WTC11 (cell line): ENCODE measurements at regions not wholly inside any gene's neighbourhood (a gene's known extent, or its start where the extent isn't known, plus 50 kb on each side); places are given as distances from the start of the nearest gene placed in this dataset.

ENCODE experiments used
- ELF4 ChIP-seq: sonication (generic); formaldehyde crosslinking; IDR thresholded peaks from 2 replicates; pipeline ENCODE4 v1.8.1; 2022; ENCODE audit warnings: low read depth, mild to moderate bottlenecking, moderate library complexity, missing genetic modification reagents
- NR1H2 ChIP-seq: sonication (generic); formaldehyde crosslinking; IDR thresholded peaks from 2 replicates; pipeline ENCODE4 v1.9.0; 2021; ENCODE audit warnings: mild to moderate bottlenecking, moderate library complexity, missing genetic modification reagents
- NR3C1 ChIP-seq: sonication (generic); formaldehyde crosslinking; conservative IDR thresholded peaks from 2 replicates; pipeline ENCODE4 v1.8.1; 2023; ENCODE audit warnings: low read depth, mild to moderate bottlenecking, missing genetic modification reagents
- RORB ChIP-seq: fragments of 250-450 bp; sonication (Bioruptor Pico); IDR thresholded peaks from 2 replicates; pipeline ENCODE4 v1.9.0; 2021; ENCODE audit warnings: mild to moderate bottlenecking
- SMAD3 ChIP-seq: sonication (generic); formaldehyde crosslinking; IDR thresholded peaks from 2 replicates; pipeline ENCODE4 v1.8.0; 2022; ENCODE audit warnings: missing genetic modification reagents, mild to moderate bottlenecking, borderline replicate concordance
- ZNF121 ChIP-seq: sonication (generic); formaldehyde crosslinking; IDR thresholded peaks from 2 replicates; pipeline ENCODE4 v1.8.0; 2023; ENCODE audit warnings: missing genetic modification reagents
- ZNF263 ChIP-seq: sonication (generic); formaldehyde crosslinking; IDR thresholded peaks from 2 replicates; pipeline ENCODE4 v1.8.1; 2022; ENCODE audit warnings: low read depth, mild to moderate bottlenecking, moderate library complexity, missing genetic modification reagents
- TF ChIP-seq, protein P1 (sequence below): fragments of 200-600 bp; IDR thresholded peaks from 2 replicates; pipeline ENCODE4 v1.8.0; 2022; ENCODE audit warnings: antibody characterized with exemption
- TF ChIP-seq, protein P2 (sequence below): sonication (generic); formaldehyde crosslinking; IDR thresholded peaks from 2 replicates; pipeline ENCODE4 v1.8.1; 2022; ENCODE audit warnings: missing genetic modification reagents, borderline replicate concordance
- TF ChIP-seq, protein P3 (sequence below): sonication (generic); formaldehyde crosslinking; IDR thresholded peaks from 2 replicates; pipeline ENCODE4 v1.8.0; 2022; ENCODE audit warnings: mild to moderate bottlenecking, missing genetic modification reagents
- TF ChIP-seq, protein P4 (sequence below): sonication (generic); formaldehyde crosslinking; IDR thresholded peaks from 2 replicates; pipeline ENCODE4 v1.8.0; 2022; ENCODE audit warnings: mild to moderate bottlenecking, missing genetic modification reagents
- TF ChIP-seq, protein P5 (sequence below): sonication (generic); formaldehyde crosslinking; IDR thresholded peaks from 2 replicates; pipeline ENCODE4 v1.8.1; 2022; ENCODE audit warnings: low read depth, missing genetic modification reagents, borderline replicate concordance
- TF ChIP-seq, protein P6 (sequence below): sonication (generic); formaldehyde crosslinking; IDR thresholded peaks from 2 replicates; pipeline ENCODE4 v1.8.1; 2023; ENCODE audit warnings: mild to moderate bottlenecking, missing genetic modification reagents, moderate library complexity
- TF ChIP-seq, protein P7 (sequence below): sonication (generic); formaldehyde crosslinking; conservative IDR thresholded peaks from 2 replicates; pipeline ENCODE4 v1.8.1; 2022; ENCODE audit warnings: mild to moderate bottlenecking, missing genetic modification reagents

DNA sequence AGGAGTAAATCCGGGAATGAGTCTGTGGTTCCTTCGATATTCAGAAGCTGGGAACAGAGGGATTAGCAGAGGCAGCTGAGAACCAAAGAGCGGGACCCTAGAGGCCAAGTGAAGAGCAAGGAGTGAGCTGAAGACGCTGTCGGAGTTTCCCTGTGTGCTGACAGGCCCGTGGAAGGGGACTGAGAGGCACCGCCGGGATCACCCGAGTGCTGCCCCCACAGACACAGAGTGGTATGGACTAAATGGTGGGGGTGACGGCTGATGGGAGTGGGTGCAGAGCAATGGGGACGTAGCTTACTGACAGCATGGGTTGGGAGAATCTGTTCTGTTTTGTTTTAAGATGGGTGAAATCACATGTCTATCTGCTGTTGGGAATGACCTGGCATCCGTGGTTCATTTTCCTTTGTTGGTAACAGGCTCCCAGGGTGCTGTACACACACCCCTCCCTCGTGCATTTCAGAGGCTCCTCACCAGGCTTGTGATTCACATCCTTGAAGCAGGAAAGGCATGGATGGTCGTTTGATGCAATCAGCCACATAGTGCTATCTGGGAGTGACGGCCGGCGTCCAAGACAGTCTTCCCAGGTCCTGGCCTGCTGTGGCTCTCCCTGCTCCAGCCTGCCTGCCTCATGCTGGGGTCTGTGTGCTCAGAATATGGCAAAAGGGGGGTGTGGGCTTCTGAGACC, 97.4 kb downstream of the THBS2 start:
- TF ChIP-seq NR1H2 (CRISPR knock-in tag) (no peak), ELF4 (CRISPR knock-in tag) (no peak), NR3C1 (CRISPR knock-in tag) (no peak), SMAD3 (CRISPR knock-in tag) (no peak), ZNF121 (CRISPR knock-in tag) (no peak), RORB (CRISPR knock-in tag) (no peak), ZNF263 (CRISPR knock-in tag) (no peak)
- TF ChIP-seq, protein P1, sequence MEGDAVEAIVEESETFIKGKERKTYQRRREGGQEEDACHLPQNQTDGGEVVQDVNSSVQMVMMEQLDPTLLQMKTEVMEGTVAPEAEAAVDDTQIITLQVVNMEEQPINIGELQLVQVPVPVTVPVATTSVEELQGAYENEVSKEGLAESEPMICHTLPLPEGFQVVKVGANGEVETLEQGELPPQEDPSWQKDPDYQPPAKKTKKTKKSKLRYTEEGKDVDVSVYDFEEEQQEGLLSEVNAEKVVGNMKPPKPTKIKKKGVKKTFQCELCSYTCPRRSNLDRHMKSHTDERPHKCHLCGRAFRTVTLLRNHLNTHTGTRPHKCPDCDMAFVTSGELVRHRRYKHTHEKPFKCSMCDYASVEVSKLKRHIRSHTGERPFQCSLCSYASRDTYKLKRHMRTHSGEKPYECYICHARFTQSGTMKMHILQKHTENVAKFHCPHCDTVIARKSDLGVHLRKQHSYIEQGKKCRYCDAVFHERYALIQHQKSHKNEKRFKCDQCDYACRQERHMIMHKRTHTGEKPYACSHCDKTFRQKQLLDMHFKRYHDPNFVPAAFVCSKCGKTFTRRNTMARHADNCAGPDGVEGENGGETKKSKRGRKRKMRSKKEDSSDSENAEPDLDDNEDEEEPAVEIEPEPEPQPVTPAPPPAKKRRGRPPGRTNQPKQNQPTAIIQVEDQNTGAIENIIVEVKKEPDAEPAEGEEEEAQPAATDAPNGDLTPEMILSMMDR, result no peak
- TF ChIP-seq, protein P2, sequence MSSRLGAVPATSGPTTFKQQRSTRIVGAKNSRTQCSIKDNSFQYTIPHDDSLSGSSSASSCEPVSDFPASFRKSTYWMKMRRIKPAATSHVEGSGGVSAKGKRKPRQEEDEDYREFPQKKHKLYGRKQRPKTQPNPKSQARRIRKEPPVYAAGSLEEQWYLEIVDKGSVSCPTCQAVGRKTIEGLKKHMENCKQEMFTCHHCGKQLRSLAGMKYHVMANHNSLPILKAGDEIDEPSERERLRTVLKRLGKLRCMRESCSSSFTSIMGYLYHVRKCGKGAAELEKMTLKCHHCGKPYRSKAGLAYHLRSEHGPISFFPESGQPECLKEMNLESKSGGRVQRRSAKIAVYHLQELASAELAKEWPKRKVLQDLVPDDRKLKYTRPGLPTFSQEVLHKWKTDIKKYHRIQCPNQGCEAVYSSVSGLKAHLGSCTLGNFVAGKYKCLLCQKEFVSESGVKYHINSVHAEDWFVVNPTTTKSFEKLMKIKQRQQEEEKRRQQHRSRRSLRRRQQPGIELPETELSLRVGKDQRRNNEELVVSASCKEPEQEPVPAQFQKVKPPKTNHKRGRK, result no peak
- TF ChIP-seq, protein P3, sequence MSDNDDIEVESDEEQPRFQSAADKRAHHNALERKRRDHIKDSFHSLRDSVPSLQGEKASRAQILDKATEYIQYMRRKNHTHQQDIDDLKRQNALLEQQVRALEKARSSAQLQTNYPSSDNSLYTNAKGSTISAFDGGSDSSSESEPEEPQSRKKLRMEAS (CRISPR knock-in tag), result no peak
- TF ChIP-seq, protein P4, sequence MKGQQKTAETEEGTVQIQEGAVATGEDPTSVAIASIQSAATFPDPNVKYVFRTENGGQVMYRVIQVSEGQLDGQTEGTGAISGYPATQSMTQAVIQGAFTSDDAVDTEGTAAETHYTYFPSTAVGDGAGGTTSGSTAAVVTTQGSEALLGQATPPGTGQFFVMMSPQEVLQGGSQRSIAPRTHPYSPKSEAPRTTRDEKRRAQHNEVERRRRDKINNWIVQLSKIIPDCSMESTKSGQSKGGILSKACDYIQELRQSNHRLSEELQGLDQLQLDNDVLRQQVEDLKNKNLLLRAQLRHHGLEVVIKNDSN, result no peak
- TF ChIP-seq, protein P5, sequence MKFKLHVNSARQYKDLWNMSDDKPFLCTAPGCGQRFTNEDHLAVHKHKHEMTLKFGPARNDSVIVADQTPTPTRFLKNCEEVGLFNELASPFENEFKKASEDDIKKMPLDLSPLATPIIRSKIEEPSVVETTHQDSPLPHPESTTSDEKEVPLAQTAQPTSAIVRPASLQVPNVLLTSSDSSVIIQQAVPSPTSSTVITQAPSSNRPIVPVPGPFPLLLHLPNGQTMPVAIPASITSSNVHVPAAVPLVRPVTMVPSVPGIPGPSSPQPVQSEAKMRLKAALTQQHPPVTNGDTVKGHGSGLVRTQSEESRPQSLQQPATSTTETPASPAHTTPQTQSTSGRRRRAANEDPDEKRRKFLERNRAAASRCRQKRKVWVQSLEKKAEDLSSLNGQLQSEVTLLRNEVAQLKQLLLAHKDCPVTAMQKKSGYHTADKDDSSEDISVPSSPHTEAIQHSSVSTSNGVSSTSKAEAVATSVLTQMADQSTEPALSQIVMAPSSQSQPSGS (CRISPR knock-in tag), result no peak
- TF ChIP-seq, protein P6, sequence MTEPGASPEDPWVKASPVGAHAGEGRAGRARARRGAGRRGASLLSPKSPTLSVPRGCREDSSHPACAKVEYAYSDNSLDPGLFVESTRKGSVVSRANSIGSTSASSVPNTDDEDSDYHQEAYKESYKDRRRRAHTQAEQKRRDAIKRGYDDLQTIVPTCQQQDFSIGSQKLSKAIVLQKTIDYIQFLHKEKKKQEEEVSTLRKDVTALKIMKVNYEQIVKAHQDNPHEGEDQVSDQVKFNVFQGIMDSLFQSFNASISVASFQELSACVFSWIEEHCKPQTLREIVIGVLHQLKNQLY (CRISPR knock-in tag), result no peak
- TF ChIP-seq, protein P7, sequence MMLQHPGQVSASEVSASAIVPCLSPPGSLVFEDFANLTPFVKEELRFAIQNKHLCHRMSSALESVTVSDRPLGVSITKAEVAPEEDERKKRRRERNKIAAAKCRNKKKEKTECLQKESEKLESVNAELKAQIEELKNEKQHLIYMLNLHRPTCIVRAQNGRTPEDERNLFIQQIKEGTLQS, result no peak
